ENCODE measurements at regions not wholly inside any gene's neighbourhood (a gene's known extent, or its start where the extent isn't known, plus 50 kb on each side); places are given as distances from the start of the nearest gene placed in this dataset.

GRCh38 chr4:116023049-116023448 is 909.6 kb upstream of the NDST4 start:
- intact Hi-C loops (cut with micrococcal nuclease; ENCODE audit: unreplicated experiment), result no loop called here
- H3K36me3 ChIP-seq (ENCODE audit: control insufficient read depth, insufficient read depth, low read length), result no peaks in the 10 kb centered on the region
- no peak overlapping the region for H3K4me3 ChIP-seq (ENCODE audit: low read depth, low read length)
- CTCF ChIA-PET, result no interaction called here
- peaks cover 13% of the 10 kb centered on the region; the same call in 1 of the 2 replicates for H3K9me3 ChIP-seq
- no TSS peak for BruUV-seq (replicated peaks)
- no peak for TF ChIP-seq CTCF (IDR thresholded peaks at IDR 0.05; ENCODE audit: insufficient read depth in 1 of 2, low read depth in 1 of 2, low read length in 1 of 2, severe bottlenecking in 1 of 2, unreplicated experiment in 1 of 2)
- Mint-ChIP-seq H3K27me3 (ENCODE audit: insufficient read depth, unreplicated experiment) (no peaks in the 10 kb centered on the region), H3K36me3 (ENCODE audit: insufficient read depth, unreplicated experiment) (peaks cover 7% of the 10 kb centered on the region), H3K27ac (ENCODE audit: unreplicated experiment) (no peak overlapping the region), H3K4me3 (ENCODE audit: unreplicated experiment) (no peak overlapping the region), H3K9me3 (ENCODE audit: unreplicated experiment) (peaks cover 29% of the 10 kb centered on the region), H3K4me1 (ENCODE audit: low read depth, unreplicated experiment) (no peaks in the 10 kb centered on the region)
- POLR2A ChIA-PET, result no interaction called here
- no peak for DNase-seq
- peaks cover 6% of the 10 kb centered on the region; the same call in 1 of the 2 replicates for H3K4me1 ChIP-seq
- no peaks in the 10 kb centered on the region for H3K27me3 ChIP-seq (replicated peaks; ENCODE audit: control insufficient read depth, insufficient read depth, low read length)

GRCh38 chr4:116020141-116020722 is 906.8 kb upstream of the NDST4 start:
- peaks cover 6% of the 10 kb centered on the region; the same call in 1 of the 2 replicates for H3K4me1 ChIP-seq
- Mint-ChIP-seq H3K36me3 (ENCODE audit: insufficient read depth, unreplicated experiment) (peaks cover 7% of the 10 kb centered on the region), H3K4me1 (ENCODE audit: low read depth, unreplicated experiment) (no peaks in the 10 kb centered on the region), H3K27ac (ENCODE audit: unreplicated experiment) (no peak overlapping the region), H3K27me3 (ENCODE audit: insufficient read depth, unreplicated experiment) (no peaks in the 10 kb centered on the region), H3K4me3 (ENCODE audit: unreplicated experiment) (no peak overlapping the region), H3K9me3 (ENCODE audit: unreplicated experiment) (peaks cover 39% of the 10 kb centered on the region)
- ChIA-PET POLR2A (no interaction called here), CTCF (no interaction called here)
- no peaks in the 10 kb centered on the region for H3K36me3 ChIP-seq (ENCODE audit: control insufficient read depth, insufficient read depth, low read length)
- no peaks in the 10 kb centered on the region for H3K27me3 ChIP-seq (replicated peaks; ENCODE audit: control insufficient read depth, insufficient read depth, low read length)
- no peak for TF ChIP-seq CTCF (IDR thresholded peaks at IDR 0.05; ENCODE audit: insufficient read depth in 1 of 2, low read depth in 1 of 2, low read length in 1 of 2, severe bottlenecking in 1 of 2, unreplicated experiment in 1 of 2)
- BruUV-seq (replicated peaks), result no TSS peak
- DNase-seq, result no peak
- peaks cover 21% of the 10 kb centered on the region; the same call in 1 of the 2 replicates for H3K9me3 ChIP-seq
- intact Hi-C loops (cut with micrococcal nuclease; ENCODE audit: unreplicated experiment), result no loop called here
- H3K4me3 ChIP-seq (ENCODE audit: low read depth, low read length), result no peak overlapping the region

- peaks cover 30% of the 10 kb centered on the region; the same call in 1 of the 2 replicates for H3K9me3 ChIP-seq
- no peak overlapping the region for H3K4me3 Mint-ChIP-seq (ENCODE audit: unreplicated experiment)
- H3K4me1 Mint-ChIP-seq (ENCODE audit: low read depth, unreplicated experiment), result no peaks in the 10 kb centered on the region
- no peaks in the 10 kb centered on the region for H3K27me3 ChIP-seq (replicated peaks; ENCODE audit: control insufficient read depth, insufficient read depth, low read length)
- H3K4me3 ChIP-seq (ENCODE audit: low read depth, low read length), result no peak overlapping the region
- H3K36me3 ChIP-seq (ENCODE audit: control insufficient read depth, insufficient read depth, low read length), result no peaks in the 10 kb centered on the region
- DNase-seq, result no peak
- peaks cover 7% of the 10 kb centered on the region for H3K36me3 Mint-ChIP-seq (ENCODE audit: insufficient read depth, unreplicated experiment)
- no TSS peak for BruUV-seq (replicated peaks)
- CTCF ChIA-PET, result no interaction called here
- no peaks in the 10 kb centered on the region for H3K4me1 ChIP-seq
- TF ChIP-seq CTCF (IDR thresholded peaks at IDR 0.05; ENCODE audit: insufficient read depth in 1 of 2, low read depth in 1 of 2, low read length in 1 of 2, severe bottlenecking in 1 of 2, unreplicated experiment in 1 of 2), result no peak
- no peak overlapping the region for H3K27ac Mint-ChIP-seq (ENCODE audit: unreplicated experiment)
- peaks cover 43% of the 10 kb centered on the region for H3K9me3 Mint-ChIP-seq (ENCODE audit: unreplicated experiment)
- intact Hi-C loops (cut with micrococcal nuclease; ENCODE audit: unreplicated experiment), result no loop called here
- POLR2A ChIA-PET, result no interaction called here
- no peaks in the 10 kb centered on the region for H3K27me3 Mint-ChIP-seq (ENCODE audit: insufficient read depth, unreplicated experiment)
Observed at GRCh38 chr4:116018831-116019230, 905.4 kb upstream of the NDST4 start.
